ENCODE measurements at regions not wholly inside any gene's neighbourhood (a gene's known extent, or its start where the extent isn't known, plus 50 kb on each side); places are given as distances from the start of the nearest gene placed in this dataset.
"Not testable (repeated sequence)": the region's sequence is repeated elsewhere in the genome, so short reads cannot be mapped to it uniquely, and the experiment has no call there.

DNA sequence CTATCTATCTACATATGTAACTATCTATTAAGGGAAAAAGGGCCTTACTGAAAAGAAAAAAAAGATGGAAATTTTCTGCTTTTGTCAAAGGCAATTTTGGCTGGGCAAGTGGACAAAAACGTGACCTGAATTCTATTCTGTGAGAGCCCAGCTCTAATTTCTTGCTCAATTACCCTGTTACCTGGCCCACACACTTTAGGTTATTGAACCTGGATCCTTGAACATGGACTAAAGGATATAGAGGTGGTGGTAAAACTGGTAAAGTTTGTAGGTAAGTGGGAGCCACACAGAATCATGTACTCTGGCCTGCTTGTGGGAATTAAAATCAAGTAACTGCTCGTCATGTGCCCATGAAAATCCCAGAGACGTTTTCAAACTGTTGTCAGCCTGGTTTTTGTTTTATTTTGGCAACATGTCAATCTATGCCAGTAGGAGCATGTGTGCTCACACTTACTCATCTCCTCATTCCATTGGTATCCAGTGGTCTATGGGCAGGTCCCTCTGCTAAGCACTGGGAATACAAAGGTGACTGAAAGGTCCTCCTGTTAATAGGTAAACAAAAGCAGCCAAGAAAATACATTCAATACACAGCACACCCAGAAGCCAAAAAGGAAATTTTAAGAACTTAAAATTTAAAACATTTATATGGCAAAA is 113.7 kb upstream of the WARS2 start:
- DNase-seq, result no peak

DNA sequence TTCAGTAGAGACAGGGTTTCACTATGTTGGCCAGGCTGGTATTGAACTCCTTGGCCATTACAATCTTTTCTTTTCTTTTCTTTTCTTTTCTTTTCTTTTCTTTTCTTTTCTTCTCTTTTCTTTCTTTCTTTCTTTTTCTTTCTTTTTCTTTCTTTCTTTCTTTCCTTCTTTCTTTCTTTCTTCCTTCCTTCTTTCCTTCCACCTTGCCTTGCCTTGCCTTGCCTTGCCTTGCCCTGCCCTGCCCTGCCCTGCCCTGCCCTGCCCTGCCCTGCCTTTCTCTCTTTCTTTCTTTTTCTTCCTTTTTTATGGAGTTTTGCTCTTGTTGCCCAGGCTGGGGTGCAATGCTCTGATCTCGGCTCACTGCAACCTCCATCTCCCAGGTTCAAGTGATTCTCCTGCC is 112.5 kb upstream of the HAO2 start:
- DNase-seq, result not testable (repeated sequence)

DNA sequence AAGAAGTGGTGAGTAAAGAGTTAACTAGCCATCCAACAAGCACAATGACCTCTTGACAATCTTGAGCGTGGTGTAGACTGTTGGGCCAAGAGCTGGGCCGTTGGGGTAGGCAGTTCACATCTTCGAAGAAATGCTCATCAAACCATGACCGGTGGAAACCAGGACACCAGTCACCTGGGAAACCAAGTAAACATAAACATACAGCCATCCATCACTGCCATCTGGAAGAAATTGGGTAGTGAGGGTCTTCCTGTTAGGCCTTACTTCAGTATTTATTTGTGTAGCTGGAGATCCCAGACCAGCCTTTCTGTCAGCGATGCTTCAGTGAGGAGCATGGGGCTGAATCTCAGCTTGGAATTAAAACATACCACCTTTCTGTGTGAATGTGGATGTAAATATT is 108.1 kb upstream of the HAO2 start:
- no peak for DNase-seq

DNA sequence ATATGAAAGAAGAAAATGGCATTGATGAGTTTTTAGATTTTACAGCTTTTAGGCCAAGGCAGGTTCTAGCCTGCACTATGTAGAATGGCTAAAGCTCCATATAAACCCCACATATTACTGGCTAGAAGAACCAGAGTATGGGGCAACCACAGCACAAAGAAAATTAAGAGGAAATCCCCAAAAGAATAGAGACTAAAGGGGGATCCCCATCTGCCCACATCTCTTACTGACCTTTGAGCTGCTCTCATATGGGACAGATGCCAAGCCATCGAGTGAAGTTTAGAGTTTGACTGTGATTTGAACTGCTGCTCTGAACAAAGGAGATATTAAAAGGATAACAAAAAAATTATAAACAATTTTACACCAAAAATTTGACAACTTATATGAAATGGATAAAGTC is 102.2 kb upstream of the HAO2 start:
- no peak for DNase-seq

DNA sequence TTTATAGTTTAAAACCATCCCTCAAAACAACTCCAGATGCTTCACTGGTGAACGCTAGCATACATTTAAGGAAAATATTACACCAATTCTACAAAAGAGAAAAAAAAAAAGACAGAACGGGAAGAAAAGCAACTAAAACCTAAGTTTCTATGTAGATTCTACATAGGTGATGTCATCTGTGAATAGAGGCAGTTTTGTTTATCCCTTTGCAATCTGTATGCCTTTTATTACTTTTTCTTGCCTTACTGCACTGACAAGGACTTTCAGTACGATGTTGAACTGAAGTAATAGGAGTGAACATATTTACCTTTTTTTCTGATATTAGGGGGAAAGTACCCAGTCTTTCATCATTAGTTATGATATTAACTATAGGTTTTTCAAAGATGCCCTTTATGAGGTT is 101.7 kb upstream of the HAO2 start:
- no peak for DNase-seq

DNA sequence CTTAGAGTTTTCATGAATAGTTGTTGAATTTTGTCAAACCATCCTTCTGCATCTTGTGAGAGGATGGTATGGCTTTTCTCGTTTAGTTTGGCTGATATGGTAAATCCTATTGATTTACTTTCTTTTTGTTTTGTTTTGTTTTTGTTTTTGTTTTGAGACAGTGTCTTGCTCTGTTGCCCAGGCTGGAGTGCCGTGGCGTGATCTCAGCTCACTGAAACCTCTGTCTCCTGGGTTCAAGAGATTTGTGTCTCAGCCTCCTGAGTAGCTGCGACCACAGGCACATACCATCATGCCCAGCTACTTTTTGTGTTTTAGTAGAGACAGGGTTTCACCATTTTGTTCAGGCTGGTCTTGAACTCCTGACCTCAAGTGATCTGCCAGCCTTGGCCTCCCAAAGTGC is 101.3 kb upstream of the HAO2 start:
- not testable (repeated sequence) for DNase-seq

DNA sequence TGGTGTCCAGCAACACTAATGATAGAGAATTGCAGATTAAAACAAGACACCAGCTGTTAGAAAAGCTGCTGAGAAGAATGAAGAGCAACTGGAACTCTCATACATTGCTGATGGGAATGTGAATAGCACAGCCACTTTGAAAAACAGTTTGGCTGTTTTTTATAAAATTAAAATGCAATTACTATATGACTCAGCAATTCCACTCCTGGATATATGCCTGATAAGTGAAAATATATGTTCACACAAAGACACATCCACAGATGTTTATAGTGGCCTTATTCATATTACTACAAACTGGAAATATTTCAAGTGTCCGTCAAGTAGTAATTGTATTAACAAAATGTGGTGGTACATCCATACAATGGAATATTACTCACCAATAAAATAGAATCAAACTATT is 99.7 kb upstream of the HAO2 start:
- DNase-seq, result no peak

DNA sequence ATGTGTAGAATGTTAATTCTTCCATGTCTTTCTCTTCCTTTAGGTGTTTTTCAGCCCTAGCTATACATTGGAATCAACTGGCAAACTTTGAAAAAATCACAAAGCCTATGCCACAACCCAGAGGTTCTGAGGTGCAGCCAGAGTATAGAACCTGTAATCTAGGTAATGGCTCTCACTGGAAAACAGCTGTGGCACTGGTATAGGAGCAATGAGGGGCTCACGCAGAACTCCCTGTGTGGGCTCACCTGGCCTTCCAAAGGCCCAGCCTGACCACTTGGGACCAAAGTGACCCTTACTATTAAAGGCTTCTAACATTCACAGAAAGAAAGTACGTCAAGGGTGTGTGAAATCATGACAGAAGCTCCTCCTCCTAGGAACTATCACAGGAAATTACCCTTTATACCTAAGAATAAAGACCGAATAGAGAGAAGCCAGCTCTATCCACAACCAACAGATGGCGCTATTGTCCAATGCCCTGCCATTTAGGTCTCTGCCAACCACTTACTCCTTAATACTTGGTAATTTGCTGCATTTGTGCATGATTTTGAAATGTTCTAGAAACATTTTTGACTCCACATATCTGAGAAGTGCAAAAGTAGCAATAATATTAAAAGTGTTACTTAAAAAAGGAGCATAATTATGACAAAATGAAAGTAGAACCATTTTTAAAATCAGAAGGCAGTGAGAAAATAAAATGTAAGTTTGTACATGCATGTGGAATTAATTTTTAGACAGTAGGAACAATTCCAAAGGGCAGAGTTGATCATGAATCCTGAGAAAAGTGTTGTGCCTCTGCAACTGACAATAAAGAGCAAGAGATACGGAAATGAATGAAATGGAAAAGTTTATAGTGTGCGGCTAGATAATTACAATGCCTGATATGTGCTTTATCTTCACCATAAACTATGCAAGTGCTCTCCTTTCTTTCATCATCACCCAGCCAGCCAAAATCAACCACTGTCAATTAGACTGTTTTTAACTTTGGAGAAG is 93.1 kb upstream of the HAO2 start:
- DNase-seq, result peak; percentile 3

DNA sequence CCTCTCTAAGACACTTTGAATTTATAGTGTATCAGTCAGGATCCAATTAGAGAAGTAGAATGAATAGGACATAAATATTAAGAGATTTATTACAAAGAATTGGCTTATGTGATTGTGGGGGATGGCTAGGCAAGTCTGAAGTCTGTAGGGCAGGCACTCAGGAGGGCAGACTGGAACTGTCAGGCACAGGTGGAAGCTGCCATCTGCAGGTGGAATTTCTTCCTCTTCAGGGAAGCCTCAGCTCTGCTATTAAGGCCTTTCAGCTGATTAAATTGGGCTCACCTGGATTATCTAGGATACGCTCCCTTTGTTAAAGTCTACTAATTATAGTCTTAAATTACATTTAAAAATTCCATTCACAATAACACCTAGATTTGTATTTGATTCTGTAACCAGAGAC is 92.0 kb upstream of the HAO2 start:
- no peak for DNase-seq

DNA sequence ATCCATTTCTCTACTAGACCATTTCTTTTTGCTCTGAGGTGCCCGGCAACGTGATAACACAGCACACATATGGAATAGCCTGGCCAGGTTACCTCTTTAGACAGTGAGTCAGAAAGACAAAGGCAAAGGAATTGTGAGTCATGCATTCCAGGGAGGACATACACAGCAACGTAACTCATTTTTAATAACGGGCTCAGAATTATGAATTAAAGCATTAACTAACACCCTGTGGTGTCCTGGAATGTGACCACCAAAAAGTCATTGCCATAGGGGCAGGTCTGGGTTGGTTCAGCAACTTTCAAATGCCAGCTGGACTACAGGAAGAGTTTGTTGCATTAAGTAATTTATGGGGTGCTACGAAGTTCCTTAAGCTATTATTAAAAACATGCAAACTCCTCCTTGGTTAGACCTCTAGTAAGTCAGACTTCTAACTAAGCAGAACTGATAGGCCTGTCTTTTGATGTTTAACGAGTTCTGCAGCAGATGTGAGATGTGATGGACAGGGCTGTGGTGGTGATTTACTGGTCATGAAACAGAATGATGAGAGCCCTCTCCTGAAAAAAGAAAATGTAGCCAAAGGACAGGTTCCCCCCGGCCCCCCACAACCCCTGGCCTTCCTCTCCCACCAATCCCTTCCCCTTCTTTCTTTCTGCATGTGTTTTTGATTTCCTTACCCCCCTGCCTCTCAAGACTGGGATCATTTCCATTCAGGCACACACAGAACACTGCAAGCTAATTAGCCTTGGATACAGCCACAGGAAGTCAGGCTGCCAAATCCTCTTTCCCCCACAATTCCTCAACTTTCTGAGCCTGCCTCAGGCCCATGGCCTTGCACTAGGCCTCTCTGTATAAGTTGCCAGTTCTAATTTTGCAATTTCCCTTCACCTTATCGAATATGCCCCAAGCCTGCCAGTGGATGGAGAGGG is 88.9 kb upstream of the HAO2 start:
- DNase-seq, result no peak

DNA sequence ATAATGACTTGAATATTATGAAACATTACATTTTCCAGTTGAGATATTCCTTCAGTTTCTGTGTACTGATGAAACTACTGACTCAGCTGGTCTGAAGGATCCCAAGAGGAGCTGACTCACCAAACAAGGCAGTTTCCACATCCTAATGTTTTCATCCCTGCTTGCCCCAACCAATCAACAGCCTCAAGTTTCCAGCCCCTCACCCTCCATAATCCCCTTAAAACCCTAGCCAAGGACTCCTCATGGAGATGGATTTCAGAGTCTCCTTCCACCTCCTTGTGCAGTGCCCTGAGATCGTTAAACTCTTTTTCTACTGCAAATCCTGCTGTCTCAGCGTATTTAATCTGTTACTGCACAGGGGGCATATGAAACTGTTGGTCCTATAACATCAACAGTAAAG is 83.1 kb upstream of the HAO2 start:
- DNase-seq, result no peak

DNA sequence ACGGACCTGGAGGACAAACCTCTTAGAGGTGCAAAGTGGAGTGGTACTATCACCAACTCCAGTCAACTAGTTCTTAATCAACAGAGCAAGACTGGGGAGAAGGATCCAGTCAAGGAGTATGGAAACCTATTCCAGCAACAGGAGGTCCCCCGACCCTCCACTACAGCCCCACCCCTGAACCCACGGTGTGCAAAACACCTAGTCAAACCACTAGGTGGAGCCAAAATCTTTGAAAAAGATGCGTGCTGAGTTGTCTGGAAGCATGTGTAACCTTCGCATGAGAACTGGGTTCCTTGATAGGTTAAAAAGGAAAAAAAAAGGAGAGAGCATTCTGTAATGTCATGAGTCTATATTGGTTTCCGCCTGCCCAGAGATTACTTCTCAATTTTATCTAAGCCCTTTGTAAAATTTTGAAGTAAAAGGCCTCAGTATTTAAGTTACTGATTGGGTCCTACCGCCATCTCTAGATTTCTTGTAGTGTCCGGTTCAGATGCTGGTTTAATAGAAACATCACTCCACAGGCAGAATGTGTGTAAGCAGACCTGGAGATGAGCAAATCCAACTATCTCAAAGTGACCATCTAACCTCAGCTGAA is 81.9 kb upstream of the HAO2 start:
- DNase-seq, result no peak

DNA sequence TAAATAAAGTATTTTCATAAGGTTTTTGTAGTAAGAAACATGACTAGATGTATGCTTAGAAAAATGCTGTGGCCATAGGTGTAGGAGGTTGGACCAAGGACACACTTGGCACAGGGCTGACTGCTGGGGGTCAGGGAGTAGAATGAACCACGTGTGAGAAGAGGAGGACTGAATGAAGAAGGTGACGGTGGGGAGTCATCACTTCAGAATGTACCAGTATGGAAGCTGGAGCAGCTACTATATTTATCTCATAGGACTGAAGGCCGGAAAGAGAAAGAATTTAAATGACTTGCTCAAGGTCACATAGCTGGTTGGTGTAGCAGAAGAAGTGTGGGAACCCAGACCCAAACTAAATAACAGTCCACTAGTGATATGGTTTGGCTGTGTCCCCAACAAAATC is 79.8 kb upstream of the HAO2 start:
- DNase-seq, result no peak

DNA sequence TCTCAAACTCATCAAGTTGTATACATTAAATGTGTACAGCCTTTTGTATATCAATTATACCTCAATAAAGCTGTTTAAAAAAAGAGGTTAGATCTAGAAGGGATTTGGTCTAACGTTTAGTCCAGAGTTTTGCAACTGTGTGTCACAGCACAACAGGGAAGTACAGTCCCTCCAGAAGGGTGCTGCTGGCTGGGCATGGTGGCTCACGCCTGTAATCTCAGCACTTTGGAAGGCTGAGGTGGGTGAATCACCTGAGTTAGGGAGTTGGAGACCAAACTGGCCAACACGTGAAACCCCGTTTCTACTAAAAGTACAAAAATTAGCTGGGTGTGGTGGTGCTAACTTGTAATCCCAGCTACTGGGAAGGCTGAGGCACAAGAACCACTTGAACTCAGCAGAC is 78.3 kb upstream of the HAO2 start:
- no peak for DNase-seq

DNA sequence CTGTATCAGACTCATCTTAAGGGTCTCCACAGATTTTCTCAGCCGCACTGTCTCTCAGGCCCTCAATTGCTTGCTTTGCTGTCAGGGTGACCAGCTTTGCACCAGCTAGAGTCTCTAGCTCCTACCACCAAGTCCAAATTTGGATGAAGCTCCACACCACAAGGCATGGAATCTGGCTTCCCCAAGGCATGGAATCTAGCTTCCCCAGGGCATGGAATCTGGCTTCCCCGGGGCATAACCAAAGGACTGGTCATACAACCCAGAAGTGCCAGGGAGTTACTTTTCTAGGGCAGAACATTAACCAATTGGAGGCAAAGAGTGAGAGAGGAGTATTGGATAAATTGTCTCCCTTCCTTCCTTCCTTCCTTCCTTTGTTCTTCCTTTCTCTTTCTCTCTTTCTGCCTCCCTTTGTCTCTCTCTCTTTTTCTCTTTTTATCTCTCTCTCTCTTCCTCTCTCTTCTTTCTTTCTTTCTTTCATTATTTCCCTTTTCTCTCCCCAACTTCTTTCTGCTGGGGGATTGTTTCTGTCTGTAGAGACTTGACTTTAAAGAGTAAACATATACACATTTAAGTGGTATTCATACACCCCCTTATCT is 76.9 kb upstream of the HAO2 start:
- no peak for DNase-seq

DNA sequence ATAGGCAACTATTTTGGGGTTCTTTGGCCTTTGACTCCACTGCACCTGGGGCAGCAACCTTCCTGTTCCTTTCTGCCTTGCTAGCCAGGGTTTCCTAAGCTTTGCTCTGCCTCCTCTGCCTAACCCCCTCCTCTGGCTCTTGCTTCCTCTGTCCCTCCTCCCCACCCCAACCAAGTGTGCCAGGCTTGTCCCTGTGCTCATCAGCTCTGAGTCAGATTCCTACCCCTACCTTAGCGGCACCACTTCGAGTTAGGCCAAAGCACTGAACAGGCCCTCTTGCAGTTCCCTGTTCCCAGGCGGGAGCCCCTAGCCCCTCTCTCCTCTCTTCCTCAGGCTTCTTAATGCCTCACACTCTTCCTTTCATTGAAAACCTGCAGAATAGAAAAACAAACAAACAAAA is 74.8 kb upstream of the HAO2 start:
- no peak for DNase-seq

DNA sequence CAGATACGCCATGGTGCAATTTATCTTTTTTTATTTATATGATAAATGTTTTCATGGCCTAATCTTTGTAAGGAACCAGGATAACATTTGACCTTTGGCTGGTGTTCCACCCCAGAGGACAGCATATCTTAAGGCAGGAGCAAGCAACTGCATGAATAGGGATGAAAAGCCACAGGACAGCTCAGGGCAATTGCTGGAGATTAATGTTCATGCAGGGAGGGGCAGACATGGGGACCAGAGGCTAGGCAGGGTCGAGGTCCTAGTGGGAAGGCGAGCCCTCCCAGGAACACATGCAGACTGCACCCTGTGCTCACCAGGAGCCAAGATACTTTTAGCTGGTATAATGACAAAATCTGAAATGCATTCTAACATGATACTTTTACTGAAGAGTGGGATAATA is 74.4 kb upstream of the HAO2 start:
- DNase-seq, result no peak

DNA sequence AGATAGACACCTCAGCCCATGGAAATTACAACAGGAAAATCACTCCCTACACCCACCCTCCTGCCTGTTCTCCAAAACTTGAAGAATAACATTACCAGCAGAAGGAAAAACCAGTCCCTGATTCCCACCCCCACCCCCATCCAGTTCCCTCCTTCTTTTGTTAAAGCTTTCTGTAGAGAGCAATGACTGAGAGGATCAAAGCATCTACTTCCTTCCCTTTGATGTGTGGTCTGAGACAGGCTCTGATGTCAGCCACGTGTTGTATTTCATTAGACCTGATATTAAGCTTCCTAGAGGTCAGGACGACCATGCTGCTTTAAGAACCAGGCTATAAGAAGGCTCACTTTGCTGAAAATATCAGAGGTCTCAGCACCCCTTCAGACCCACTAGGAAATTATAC is 73.9 kb upstream of the HAO2 start:
- DNase-seq, result no peak

DNA sequence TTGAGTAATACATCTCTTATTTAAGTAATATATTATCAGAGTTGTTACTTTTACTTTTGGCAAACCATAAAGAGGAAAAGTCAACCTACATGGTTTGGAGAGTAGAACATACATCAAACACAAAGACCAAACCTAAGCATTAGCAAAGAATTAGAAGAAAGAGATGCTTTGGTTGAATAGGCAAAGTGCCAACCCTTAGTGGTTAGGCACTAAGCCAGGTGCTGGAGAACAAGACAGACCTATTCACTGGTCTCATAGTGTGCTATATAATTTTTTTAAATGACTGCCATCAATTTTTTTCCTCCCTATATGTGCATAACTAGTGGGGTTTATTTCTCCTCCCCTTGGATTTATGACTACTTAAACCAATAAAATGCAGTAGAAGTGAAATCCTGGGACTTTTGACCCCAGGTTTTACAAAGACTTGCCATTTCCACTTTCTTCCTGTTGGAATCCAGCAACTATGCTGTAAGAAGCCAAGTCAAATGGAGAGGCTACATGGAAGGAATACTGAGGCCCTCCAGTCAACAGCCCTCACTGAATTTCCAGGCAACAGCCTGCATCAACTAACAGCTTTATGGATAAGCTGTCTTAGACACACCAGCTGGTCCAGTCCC is 69.8 kb upstream of the HAO2 start:
- DNase-seq, result no peak

DNA sequence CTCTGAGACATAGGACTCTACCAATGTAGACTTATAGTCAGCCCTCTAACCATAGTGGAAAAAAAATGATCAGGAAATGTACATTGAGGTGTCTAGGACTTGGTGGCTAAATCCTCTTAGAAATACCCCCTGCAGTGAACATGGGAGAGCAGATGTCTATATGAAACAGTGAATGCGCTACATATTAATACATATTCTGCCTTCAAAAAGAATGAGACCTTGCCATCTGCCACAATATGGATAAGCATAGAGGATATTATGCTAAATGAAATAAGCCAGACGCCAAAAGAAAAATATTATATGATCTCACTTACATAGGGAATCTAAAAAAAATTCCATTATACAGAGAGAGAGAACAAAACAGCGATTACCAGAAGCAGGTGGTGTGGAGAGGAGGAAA is 66.6 kb upstream of the HAO2 start:
- no peak for DNase-seq

DNA sequence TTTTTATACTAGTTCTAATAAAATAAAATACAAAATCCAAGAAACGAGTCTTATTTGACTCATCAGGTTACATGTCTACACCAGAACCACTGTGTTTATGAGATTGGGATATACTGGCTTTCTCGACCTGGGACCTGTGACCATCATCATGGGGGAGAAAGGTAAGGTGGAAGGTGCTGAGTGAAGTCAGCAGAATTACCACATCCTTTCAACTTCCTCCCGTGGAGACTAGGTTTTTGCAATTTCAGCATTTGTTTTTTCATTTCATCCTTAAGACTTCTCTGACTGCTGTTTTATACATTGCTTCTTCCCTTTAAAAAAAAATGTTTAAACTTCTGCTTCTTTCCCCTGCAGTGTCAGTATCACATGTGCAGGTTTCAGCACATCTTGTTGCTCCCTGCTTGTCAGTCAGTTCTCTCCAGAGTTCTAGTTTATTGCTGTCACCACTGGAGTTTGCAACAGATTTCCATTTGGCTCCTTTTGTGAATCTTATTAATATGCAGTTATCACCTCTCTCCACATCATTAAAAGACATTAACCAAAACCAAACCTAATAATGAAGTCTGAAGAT is 60.4 kb upstream of the HAO2 start:
- DNase-seq, result no peak

DNA sequence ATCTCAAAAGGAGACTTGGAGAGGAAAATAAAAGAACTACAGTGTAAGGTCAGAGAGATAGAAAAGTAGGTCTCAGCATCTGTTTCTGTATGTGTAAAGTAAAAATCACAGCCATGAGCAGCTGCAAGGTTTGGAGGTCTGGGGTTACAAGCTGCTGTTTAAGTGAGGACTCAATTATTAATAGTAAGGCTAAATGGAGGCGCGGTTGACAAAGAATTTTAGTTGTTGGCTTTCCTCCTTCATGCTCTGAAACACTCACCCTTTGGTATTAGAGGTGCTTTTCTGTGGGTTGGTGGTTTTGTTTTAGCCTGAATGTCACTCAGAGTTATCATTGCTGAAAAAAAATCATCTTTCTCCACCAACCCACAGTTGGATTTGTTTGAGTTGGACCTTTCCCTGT is 59.8 kb upstream of the HAO2 start:
- no peak for DNase-seq

Data from T-helper 9 cell (primary cell).